Colon (tissue), 2 donors: ENCODE measurements at regions not wholly inside any gene's neighbourhood (a gene's known extent, or its start where the extent isn't known, plus 50 kb on each side); places are given as distances from the start of the nearest gene placed in this dataset.

ENCODE experiments used
- FAIRE-seq: peaks from 2 replicates; lab custom pipeline; 2012; peaks lifted over from hg19 to GRCh38; lab: Jason Lieb, UNC
- donor health status: control.
- donor health status: control.

GRCh38 chr4:23741681-23742191 is 148.1 kb downstream of the PPARGC1A start:
- FAIRE-seq, result no peak

GRCh38 chr4:23737571-23737970 is 152.3 kb downstream of the PPARGC1A start:
- no peak for FAIRE-seq

- no peak for FAIRE-seq
Observed at GRCh38 chr4:23736466-23736865, 153.4 kb downstream of the PPARGC1A start.

- FAIRE-seq, result peak; percentile 21
Observed at GRCh38 chr4:23734000-23734399, 155.8 kb downstream of the PPARGC1A start.

- FAIRE-seq, result no peak
Observed at GRCh38 chr4:23733476-23733875, 156.4 kb downstream of the PPARGC1A start.

- no peak for FAIRE-seq
Observed at GRCh38 chr4:23730998-23731397, 158.8 kb downstream of the PPARGC1A start.

GRCh38 chr4:23728971-23729370 is 160.9 kb downstream of the PPARGC1A start:
- FAIRE-seq, result no peak

- FAIRE-seq, result no peak
Observed at GRCh38 chr4:23728393-23728792, 161.5 kb downstream of the PPARGC1A start.

- FAIRE-seq, result no peak
Observed at GRCh38 chr4:23720556-23720955, 169.3 kb downstream of the PPARGC1A start.

- FAIRE-seq, result no peak
Observed at GRCh38 chr4:23718435-23718834, 171.4 kb downstream of the PPARGC1A start.

GRCh38 chr4:23717528-23718248 is 172.2 kb downstream of the PPARGC1A start:
- peak; percentile 43 for FAIRE-seq

GRCh38 chr4:23710298-23710697 is 179.5 kb downstream of the PPARGC1A start:
- FAIRE-seq, result no peak

- no peak for FAIRE-seq
Observed at GRCh38 chr4:23707652-23708026, 182.2 kb downstream of the PPARGC1A start.

- no peak for FAIRE-seq
Observed at GRCh38 chr4:23706972-23707651, 182.7 kb downstream of the PPARGC1A start.

- FAIRE-seq, result no peak
Observed at GRCh38 chr4:23700197-23700596, 189.7 kb downstream of the PPARGC1A start.

GRCh38 chr4:23697722-23698121 is 192.1 kb downstream of the PPARGC1A start:
- no peak for FAIRE-seq

- FAIRE-seq, result no peak
Observed at GRCh38 chr4:23697001-23697528, 192.8 kb downstream of the PPARGC1A start.

GRCh38 chr4:23686169-23686897 is 203.5 kb downstream of the PPARGC1A start:
- no peak for FAIRE-seq

- FAIRE-seq, result no peak
Observed at GRCh38 chr4:23685471-23685870, 204.4 kb downstream of the PPARGC1A start.

GRCh38 chr4:23680671-23681518 is 209.0 kb downstream of the PPARGC1A start:
- no peak for FAIRE-seq

- FAIRE-seq, result no peak
Observed at GRCh38 chr4:23674694-23675093, 215.2 kb downstream of the PPARGC1A start.

- no peak for FAIRE-seq
Observed at GRCh38 chr4:23667659-23668058, 222.2 kb downstream of the PPARGC1A start.
